A673 (cell line): ENCODE measurements at regions not wholly inside any gene's neighbourhood (a gene's known extent, or its start where the extent isn't known, plus 50 kb on each side); places are given as distances from the start of the nearest gene placed in this dataset.

Experiments used
- EZH2 ChIP-seq: fragments of 200-600 bp; sonication (generic); IDR thresholded peaks from 2 replicates; pipeline ENCODE4 v1.6.1; 2017; ENCODE audit warnings: borderline replicate concordance, low read depth, mild to moderate bottlenecking, mixed read lengths, antibody characterized with exemption, low read length; ENCODE audit not compliant: poor library complexity, severe bottlenecking
- TF ChIP-seq, protein P1 (sequence below): fragments of 300-800, 200-600 bp; sonication (generic); conservative IDR thresholded peaks from 2 replicates; pipeline ENCODE4 v1.5.1; 2017; ENCODE audit warnings: low read depth, mild to moderate bottlenecking, antibody characterized with exemption, low read length, moderate library complexity, mixed read lengths

DNA sequence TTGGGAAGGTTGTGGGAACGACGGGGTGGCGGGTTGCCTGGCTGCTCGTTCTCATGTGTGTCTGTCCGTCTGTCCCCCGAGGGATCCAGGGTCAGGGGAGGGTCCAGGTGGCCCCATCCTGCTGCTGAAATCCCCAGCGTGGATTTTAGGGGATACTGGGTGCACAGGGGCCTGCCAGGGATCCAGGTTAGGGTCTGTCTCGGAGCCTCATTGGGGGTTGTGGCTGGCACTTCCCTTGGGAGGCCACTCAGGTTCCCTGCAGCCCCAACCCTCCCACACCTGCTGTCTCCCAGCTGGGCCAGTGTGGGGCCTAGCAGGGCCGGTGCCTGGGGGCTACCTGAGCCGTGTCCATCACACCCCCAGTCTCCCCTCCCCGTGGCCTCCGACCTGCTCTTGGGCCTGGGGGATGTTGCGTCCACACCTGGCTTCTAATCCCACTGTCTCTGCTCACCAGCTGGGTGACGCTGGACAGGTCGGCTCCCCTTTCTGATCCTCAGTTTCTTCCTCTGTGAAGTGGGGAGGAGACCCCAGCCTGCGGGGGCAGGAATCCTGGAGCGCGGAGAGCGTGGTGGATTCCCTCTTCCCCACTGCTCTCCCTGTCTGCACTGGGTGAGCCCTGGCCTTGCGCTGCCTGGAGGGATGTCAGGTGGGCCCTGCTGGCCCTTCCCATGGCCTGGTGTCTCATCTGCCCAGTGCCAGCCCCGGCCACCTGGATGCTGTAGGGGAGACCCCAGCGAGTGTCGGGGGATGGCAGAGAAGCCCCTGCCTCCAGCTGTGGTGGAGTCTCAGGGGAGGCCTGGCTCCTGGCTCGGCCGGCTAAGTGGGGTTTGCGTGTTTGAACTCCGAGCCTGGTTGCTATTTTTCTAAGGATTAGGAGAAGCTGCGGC is 81.6 kb downstream of the UNCX start:
- TF ChIP-seq, protein P1, sequence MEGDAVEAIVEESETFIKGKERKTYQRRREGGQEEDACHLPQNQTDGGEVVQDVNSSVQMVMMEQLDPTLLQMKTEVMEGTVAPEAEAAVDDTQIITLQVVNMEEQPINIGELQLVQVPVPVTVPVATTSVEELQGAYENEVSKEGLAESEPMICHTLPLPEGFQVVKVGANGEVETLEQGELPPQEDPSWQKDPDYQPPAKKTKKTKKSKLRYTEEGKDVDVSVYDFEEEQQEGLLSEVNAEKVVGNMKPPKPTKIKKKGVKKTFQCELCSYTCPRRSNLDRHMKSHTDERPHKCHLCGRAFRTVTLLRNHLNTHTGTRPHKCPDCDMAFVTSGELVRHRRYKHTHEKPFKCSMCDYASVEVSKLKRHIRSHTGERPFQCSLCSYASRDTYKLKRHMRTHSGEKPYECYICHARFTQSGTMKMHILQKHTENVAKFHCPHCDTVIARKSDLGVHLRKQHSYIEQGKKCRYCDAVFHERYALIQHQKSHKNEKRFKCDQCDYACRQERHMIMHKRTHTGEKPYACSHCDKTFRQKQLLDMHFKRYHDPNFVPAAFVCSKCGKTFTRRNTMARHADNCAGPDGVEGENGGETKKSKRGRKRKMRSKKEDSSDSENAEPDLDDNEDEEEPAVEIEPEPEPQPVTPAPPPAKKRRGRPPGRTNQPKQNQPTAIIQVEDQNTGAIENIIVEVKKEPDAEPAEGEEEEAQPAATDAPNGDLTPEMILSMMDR, result no peak
- TF ChIP-seq EZH2, result no peak
